Upper lobe of left lung (tissue), 4 donors: ENCODE measurements at regions not wholly inside any gene's neighbourhood (a gene's known extent, or its start where the extent isn't known, plus 50 kb on each side); places are given as distances from the start of the nearest gene placed in this dataset.

Experiments
- CTCF ChIP-seq, 6 experiments: fragments of 450-650 bp in 4 of 6; fragments of 200-600 bp in 2 of 6; sonication (generic) in 2 of 6; IDR thresholded peaks; one replicate each; pipeline ENCODE4 v1.5.1; 2016 to 2019; ENCODE audit warnings: antibody characterized with exemption in 6 of 6
- POLR2A ChIP-seq, 4 donors: fragments of 450-650 bp; IDR thresholded peaks; one replicate each; pipeline ENCODE4 v1.5.1; 2016 to 2017; ENCODE audit warnings: antibody characterized with exemption in 4 of 4, mild to moderate bottlenecking in 2 of 4

- TF ChIP-seq CTCF (IDR thresholded peaks at IDR 0.05) = no peak
- TF ChIP-seq POLR2A (IDR thresholded peaks at IDR 0.05) = no peak
Observed at GRCh38 chr10:2263561-2263960, 526.2 kb upstream of the ADARB2 start.
